Astrocyte (in vitro differentiated cells and primary cell): ENCODE measurements at regions not wholly inside any gene's neighbourhood (a gene's known extent, or its start where the extent isn't known, plus 50 kb on each side); places are given as distances from the start of the nearest gene placed in this dataset.

Experiments
- DNase-seq: peaks from one replicate; pipeline ENCODE4 v3.0.0-alpha.2; 2010; ENCODE audit warnings: low read depth
- FAIRE-seq: peaks from 2 replicates; lab custom pipeline; 2011; peaks lifted over from hg19 to GRCh38; lab: Jason Lieb, UNC
- H2AFZ ChIP-seq: 2 replicates; pipeline ENCODE4 v1.6.0; 2012; ENCODE audit warnings: low read depth, low read length, inconsistent platforms
- H3K27ac ChIP-seq: 2 replicates; pipeline ENCODE4 v1.5.1; 2011; ENCODE audit warnings: low read depth, low read length, inconsistent platforms
- H3K27me3 ChIP-seq: 2 replicates; pipeline ENCODE4 v1.6.0; 2011; ENCODE audit warnings: low read length, inconsistent platforms; ENCODE audit not compliant: insufficient read depth
- H3K36me3 ChIP-seq: 2 replicates; pipeline ENCODE4 v1.5.1; 2011; ENCODE audit warnings: low read length, inconsistent platforms; ENCODE audit not compliant: insufficient read depth
- H3K4me1 ChIP-seq: 2 replicates; pipeline ENCODE4 v1.5.1; 2011; ENCODE audit warnings: low read length, inconsistent platforms; ENCODE audit not compliant: insufficient read depth
- H3K4me2 ChIP-seq: 2 replicates; pipeline ENCODE4 v1.6.0; 2012; ENCODE audit warnings: low read length, inconsistent platforms
- H3K4me3 ChIP-seq: 2 replicates; pipeline ENCODE4 v1.5.1; 2011; ENCODE audit warnings: low read depth, mild to moderate bottlenecking, low read length, inconsistent platforms; ENCODE audit not compliant: insufficient read depth
- H3K79me2 ChIP-seq: 2 replicates; pipeline ENCODE4 v1.6.0; 2012; ENCODE audit warnings: mild to moderate bottlenecking, low read length, inconsistent platforms; ENCODE audit not compliant: insufficient read depth
- H3K9ac ChIP-seq: 2 replicates; pipeline ENCODE4 v1.6.0; 2012; ENCODE audit warnings: mild to moderate bottlenecking, low read length, inconsistent platforms
- H3K9me3 ChIP-seq: 2 replicates; pipeline ENCODE4 v1.5.1; 2012; ENCODE audit warnings: low read depth, mild to moderate bottlenecking, low read length, inconsistent platforms; ENCODE audit not compliant: insufficient read depth
- H4K20me1 ChIP-seq: 2 replicates; pipeline ENCODE4 v1.6.0; 2012; ENCODE audit warnings: low read length, inconsistent platforms; ENCODE audit not compliant: insufficient read depth
- H3K27ac Mint-ChIP-seq: one replicate; pipeline ENCODE4 v1.8.0; 2021; ENCODE audit warnings: mild to moderate bottlenecking, mixed read lengths; ENCODE audit not compliant: unreplicated experiment
- H3K27me3 Mint-ChIP-seq: one replicate; pipeline ENCODE4 v1.8.0; 2021; ENCODE audit warnings: low read depth, mixed read lengths; ENCODE audit not compliant: unreplicated experiment
- H3K36me3 Mint-ChIP-seq: one replicate; pipeline ENCODE4 v1.8.0; 2021; ENCODE audit warnings: low read depth, mixed read lengths; ENCODE audit not compliant: unreplicated experiment
- H3K4me1 Mint-ChIP-seq: one replicate; pipeline ENCODE4 v1.8.0; 2021; ENCODE audit warnings: low read depth, mixed read lengths; ENCODE audit not compliant: unreplicated experiment
- H3K4me3 Mint-ChIP-seq: one replicate; pipeline ENCODE4 v1.8.0; 2021; ENCODE audit warnings: mild to moderate bottlenecking, moderate library complexity, mixed read lengths; ENCODE audit not compliant: unreplicated experiment
- H3K9me3 Mint-ChIP-seq: one replicate; pipeline ENCODE4 v1.8.0; 2021; ENCODE audit warnings: mild to moderate bottlenecking, mixed read lengths; ENCODE audit not compliant: unreplicated experiment
- CTCF ChIP-seq: IDR thresholded peaks from 2 replicates; pipeline ENCODE4 v1.5.1; 2011; ENCODE audit warnings: low read depth, mild to moderate bottlenecking, inconsistent platforms, low read length, moderate library complexity; ENCODE audit not compliant: insufficient read depth
- EZH2 ChIP-seq: IDR thresholded peaks from 2 replicates; pipeline ENCODE4 v1.6.1; 2012; ENCODE audit warnings: mild to moderate bottlenecking, low read length, inconsistent platforms; ENCODE audit not compliant: insufficient read depth

GRCh38 chr12:125583071-125583470 is 517.8 kb downstream of the AACS start:
- no peak overlapping the region for H3K27ac Mint-ChIP-seq
- Histone ChIP-seq H3K36me3 (no peaks in the 10 kb centered on the region), H3K27me3 (no peaks in the 10 kb centered on the region), H3K4me3 (no peak overlapping the region), H2AFZ (no peak overlapping the region), H3K9me3 (no peaks in the 10 kb centered on the region), H3K79me2 (no peaks in the 10 kb centered on the region), H3K9ac (no peak overlapping the region), H3K27ac (no peak overlapping the region), H3K4me2 (no peak overlapping the region), H3K4me1 (no peaks in the 10 kb centered on the region), H4K20me1 (no peaks in the 10 kb centered on the region)
- H3K27me3 Mint-ChIP-seq: no peaks in the 10 kb centered on the region
- H3K4me1 Mint-ChIP-seq: no peaks in the 10 kb centered on the region
- H3K4me3 Mint-ChIP-seq: no peak overlapping the region
- no peaks in the 10 kb centered on the region for H3K9me3 Mint-ChIP-seq
- no peak for DNase-seq
- FAIRE-seq: no peak
- TF ChIP-seq CTCF: no peak
- no peak for TF ChIP-seq EZH2
- H3K36me3 Mint-ChIP-seq: no peaks in the 10 kb centered on the region

GRCh38 chr12:125586441-125586840 is 521.2 kb downstream of the AACS start:
- no peak for FAIRE-seq
- TF ChIP-seq CTCF (no peak), EZH2 (no peak)

GRCh38 chr12:125593269-125593668 is 528.0 kb downstream of the AACS start:
- Histone ChIP-seq H3K79me2 (no peaks in the 10 kb centered on the region), H3K9me3 (peaks cover 3% of the 10 kb centered on the region), H3K4me2 (no peak overlapping the region), H3K27ac (no peak overlapping the region), H3K36me3 (no peaks in the 10 kb centered on the region), H3K27me3 (no peaks in the 10 kb centered on the region), H3K9ac (no peak overlapping the region), H2AFZ (no peak overlapping the region), H3K4me1 (no peaks in the 10 kb centered on the region), H3K4me3 (no peak overlapping the region), H4K20me1 (no peaks in the 10 kb centered on the region)
- FAIRE-seq: no peak
- DNase-seq: no peak
- Mint-ChIP-seq H3K27me3 (peaks cover 1% of the 10 kb centered on the region), H3K4me1 (no peaks in the 10 kb centered on the region), H3K4me3 (no peak overlapping the region), H3K36me3 (no peaks in the 10 kb centered on the region), H3K9me3 (peaks cover 5% of the 10 kb centered on the region), H3K27ac (no peak overlapping the region)
- TF ChIP-seq EZH2 (no peak), CTCF (no peak)

More at GRCh38 chr12:125586441-125586840, 521.2 kb downstream of the AACS start:
- no peaks in the 10 kb centered on the region for H3K36me3 Mint-ChIP-seq
- DNase-seq: no peak
- Histone ChIP-seq H3K27ac (no peak overlapping the region), H3K4me3 (no peak overlapping the region), H3K9ac (no peak overlapping the region), H3K9me3 (peaks cover 3% of the 10 kb centered on the region), H2AFZ (no peak overlapping the region), H3K79me2 (no peaks in the 10 kb centered on the region), H3K27me3 (no peaks in the 10 kb centered on the region), H4K20me1 (no peaks in the 10 kb centered on the region), H3K36me3 (no peaks in the 10 kb centered on the region), H3K4me1 (no peaks in the 10 kb centered on the region), H3K4me2 (no peak overlapping the region)
- H3K4me1 Mint-ChIP-seq: no peaks in the 10 kb centered on the region
- H3K27ac Mint-ChIP-seq: no peak overlapping the region
- H3K4me3 Mint-ChIP-seq: no peak overlapping the region
- peaks cover 1% of the 10 kb centered on the region for H3K27me3 Mint-ChIP-seq
- no peaks in the 10 kb centered on the region for H3K9me3 Mint-ChIP-seq
